ENCODE measurements at regions not wholly inside any gene's neighbourhood (a gene's known extent, or its start where the extent isn't known, plus 50 kb on each side); places are given as distances from the start of the nearest gene placed in this dataset.

- no peak overlapping the region for H3K27ac Mint-ChIP-seq
- POLR2A ChIA-PET, result no interaction called here
- H3K27me3 Mint-ChIP-seq, result no peaks in the 10 kb centered on the region
- no peak overlapping the region for H3K4me3 Mint-ChIP-seq
- intact Hi-C loops (cut with micrococcal nuclease), result no loop called here
- CTCF ChIA-PET, result no interaction called here
- no peaks in the 10 kb centered on the region for H3K36me3 Mint-ChIP-seq (ENCODE audit: low read depth)
- H3K4me1 Mint-ChIP-seq, result peaks cover 28% of the 10 kb centered on the region
- peaks cover 24% of the 10 kb centered on the region for H3K9me3 Mint-ChIP-seq
- TF ChIP-seq CTCF (IDR thresholded peaks at IDR 0.05), result no peak
- ATAC-seq (ENCODE audit: low read depth) (no peak), DNase-seq (no peak)
These were observed 896.7 kb upstream of the ZEB2 start for GRCh38 chr2:145416640-145417039.

- Mint-ChIP-seq H3K27ac (no peak overlapping the region), H3K4me3 (no peak overlapping the region), H3K4me1 (peaks cover 43% of the 10 kb centered on the region), H3K9me3 (peaks cover 18% of the 10 kb centered on the region), H3K36me3 (ENCODE audit: low read depth) (no peaks in the 10 kb centered on the region), H3K27me3 (no peaks in the 10 kb centered on the region)
- no peak for DNase-seq
- no peak for ATAC-seq (ENCODE audit: low read depth)
- CTCF ChIA-PET, result no interaction called here
- POLR2A ChIA-PET, result no interaction called here
- TF ChIP-seq CTCF (IDR thresholded peaks at IDR 0.05), result no peak
- intact Hi-C loops (cut with micrococcal nuclease), result no loop called here
These were observed 895.2 kb upstream of the ZEB2 start for GRCh38 chr2:145415151-145415550.

- Mint-ChIP-seq H3K27ac (no peak overlapping the region), H3K4me1 (peaks cover 35% of the 10 kb centered on the region), H3K9me3 (peaks cover 11% of the 10 kb centered on the region), H3K4me3 (no peak overlapping the region), H3K36me3 (ENCODE audit: low read depth) (no peaks in the 10 kb centered on the region), H3K27me3 (no peaks in the 10 kb centered on the region)
- ChIA-PET POLR2A (interaction anchor here (0.6 kb wide), 1 partner anchor 10 kb away, joined by 4 read pairs; no protein-coding TSS in a partner anchor), CTCF (no interaction called here)
- TF ChIP-seq CTCF (IDR thresholded peaks at IDR 0.05), result no peak
- DNase-seq (no peak), ATAC-seq (ENCODE audit: low read depth) (no peak)
- intact Hi-C loops (cut with micrococcal nuclease), result loop anchor here (5.0 kb wide), 1 partner anchor 279 kb away; no protein-coding TSS in a partner anchor
These were observed 893.5 kb upstream of the ZEB2 start for GRCh38 chr2:145413261-145414030.

- intact Hi-C loops (cut with micrococcal nuclease), result loop anchor here (5.0 kb wide), 1 partner anchor 280 kb away; no protein-coding TSS in a partner anchor
- peaks cover 35% of the 10 kb centered on the region for H3K4me1 Mint-ChIP-seq
- TF ChIP-seq CTCF (IDR thresholded peaks at IDR 0.05), result no peak
- ATAC-seq (ENCODE audit: low read depth), result peak; percentile 25
- ChIA-PET POLR2A (interaction anchor here (0.6 to 1.0 kb wide), 2 partner anchors 179 to 339 kb away, joined by 3 read pairs; no protein-coding TSS in a partner anchor), CTCF (interaction anchor here (2.5 kb wide), 1 partner anchor 340 kb away, joined by 6 read pairs; no protein-coding TSS in a partner anchor)
- DNase-seq, result no peak
- no peak overlapping the region for H3K27ac Mint-ChIP-seq
- no peaks in the 10 kb centered on the region for H3K36me3 Mint-ChIP-seq (ENCODE audit: low read depth)
- peaks cover 11% of the 10 kb centered on the region for H3K9me3 Mint-ChIP-seq
- peaks cover under 1% of the 10 kb centered on the region for H3K27me3 Mint-ChIP-seq
- H3K4me3 Mint-ChIP-seq, result peak overlapping the region; percentile 74
These were observed 892.2 kb upstream of the ZEB2 start for GRCh38 chr2:145412155-145412554.

- H3K27me3 Mint-ChIP-seq, result peaks cover 3% of the 10 kb centered on the region
- ATAC-seq (ENCODE audit: low read depth) (peak; percentile 82), DNase-seq (no peak)
- CTCF ChIA-PET, result interaction anchor here (2.5 kb wide), 1 partner anchor 341 kb away, joined by 6 read pairs; no protein-coding TSS in a partner anchor
- intact Hi-C loops (cut with micrococcal nuclease), result loop anchor here (1.0 to 5.0 kb wide), 5 partner anchors 181 to 892 kb away; no protein-coding TSS in a partner anchor
- no peak for TF ChIP-seq CTCF (IDR thresholded peaks at IDR 0.05)
- H3K9me3 Mint-ChIP-seq, result peaks cover 11% of the 10 kb centered on the region
- H3K36me3 Mint-ChIP-seq (ENCODE audit: low read depth), result no peaks in the 10 kb centered on the region
- POLR2A ChIA-PET, result interaction anchor here (1.0 kb wide), 1 partner anchor 340 kb away, joined by 3 read pairs; no protein-coding TSS in a partner anchor
- H3K4me1 Mint-ChIP-seq, result peaks cover 35% of the 10 kb centered on the region
- H3K27ac Mint-ChIP-seq, result peak overlapping the region; percentile 65
- peak overlapping the region; percentile 74 for H3K4me3 Mint-ChIP-seq
These were observed 891.6 kb upstream of the ZEB2 start for GRCh38 chr2:145411493-145411892.
